HFF-Myc (cell line): ENCODE measurements at regions not wholly inside any gene's neighbourhood (a gene's known extent, or its start where the extent isn't known, plus 50 kb on each side); places are given as distances from the start of the nearest gene placed in this dataset.
A peak's percentile ranks its signal among the peaks of the same experiment; 100 is the strongest.

Experiments used
- DNase-seq: peaks from one replicate; pipeline ENCODE4 v3.0.0-alpha.2; 2011; ENCODE audit warnings: low read depth; ENCODE audit errors: extremely low read depth
- H3K4me3 ChIP-seq: replicated peaks from 2 replicates; pipeline ENCODE4 v1.5.1; 2011; ENCODE audit warnings: low read depth, mild to moderate bottlenecking, control low read depth, low read length
- CTCF ChIP-seq: IDR thresholded peaks from 2 replicates; pipeline ENCODE4 v1.5.1; 2012; ENCODE audit warnings: mild to moderate bottlenecking, low read depth, low read length, control low read depth; ENCODE audit errors: missing control alignments

GRCh38 chr2:150247481-150247880, 240.0 kb downstream of the RND3 start:
- TF ChIP-seq CTCF, result no peak
- DNase-seq, result no peak
- no peak overlapping the region for H3K4me3 ChIP-seq

GRCh38 chr2:150234787-150235446, 252.6 kb downstream of the RND3 start:
- peak overlapping the region; percentile 10; the same call in 1 of the 2 replicates for H3K4me3 ChIP-seq
- no peak for TF ChIP-seq CTCF
- peak; percentile 92 for DNase-seq

- no peak for TF ChIP-seq CTCF
- DNase-seq, result no peak
- H3K4me3 ChIP-seq, result no peak overlapping the region
Observed at GRCh38 chr2:150232871-150233270, 254.6 kb downstream of the RND3 start.

- no peak for TF ChIP-seq CTCF
- DNase-seq, result no peak
- H3K4me3 ChIP-seq, result no peak overlapping the region
Observed at GRCh38 chr2:150232321-150232720, 255.1 kb downstream of the RND3 start.

- no peak for DNase-seq
- H3K4me3 ChIP-seq, result no peak overlapping the region
- TF ChIP-seq CTCF, result no peak
Observed at GRCh38 chr2:150230616-150231015, 256.9 kb downstream of the RND3 start.

- DNase-seq, result no peak
- no peak overlapping the region for H3K4me3 ChIP-seq
- no peak for TF ChIP-seq CTCF
Observed at GRCh38 chr2:150230004-150230403, 257.5 kb downstream of the RND3 start.

GRCh38 chr2:150228936-150229335, 258.5 kb downstream of the RND3 start:
- DNase-seq, result no peak
- H3K4me3 ChIP-seq, result no peak overlapping the region

More at GRCh38 chr2:150228936-150229335, 258.5 kb downstream of the RND3 start:
- TF ChIP-seq CTCF, result no peak
